ENCODE measurements at regions not wholly inside any gene's neighbourhood (a gene's known extent, or its start where the extent isn't known, plus 50 kb on each side); places are given as distances from the start of the nearest gene placed in this dataset.
A peak's percentile ranks its signal among the peaks of the same experiment; 100 is the strongest.

- H3K27ac ChIP-seq = no peak overlapping the region
- no peaks in the 10 kb centered on the region for H3K27me3 ChIP-seq (replicated peaks)
- peak overlapping the region; percentile 62 for H3K4me3 ChIP-seq (ENCODE audit: low read depth, low read length)
- in situ Hi-C loops (cut with HindIII; ENCODE audit: low pct_ligation_motif_present, low sequenced_read_pairs) = no loop called here
- no peaks in the 10 kb centered on the region for H3K36me3 ChIP-seq (replicated peaks)
- peak; percentile 71 for TF ChIP-seq CTCF (IDR thresholded peaks at IDR 0.05; ENCODE audit: low read depth, low read length, missing control alignments)
- peak; percentile 35 for DNase-seq
Measured at GRCh38 chr6:117829594-117830319, 77.3 kb upstream of the SLC35F1 start.

- H3K36me3 ChIP-seq (replicated peaks) = no peaks in the 10 kb centered on the region
- no peaks in the 10 kb centered on the region for H3K27me3 ChIP-seq (replicated peaks)
- DNase-seq = no peak
- no peak overlapping the region for H3K4me3 ChIP-seq (ENCODE audit: low read depth, low read length)
- TF ChIP-seq CTCF (IDR thresholded peaks at IDR 0.05; ENCODE audit: low read depth, low read length, missing control alignments) = no peak
- in situ Hi-C loops (cut with HindIII; ENCODE audit: low pct_ligation_motif_present, low sequenced_read_pairs) = no loop called here
- no peak overlapping the region for H3K27ac ChIP-seq
Measured at GRCh38 chr6:117837261-117837660, 69.8 kb upstream of the SLC35F1 start.

GRCh38 chr6:117840541-117840983, 66.5 kb upstream of the SLC35F1 start:
- H3K27me3 ChIP-seq (replicated peaks) = no peaks in the 10 kb centered on the region
- H3K27ac ChIP-seq = no peak overlapping the region
- peak; percentile 60 for DNase-seq
- H3K36me3 ChIP-seq (replicated peaks) = no peaks in the 10 kb centered on the region
- in situ Hi-C loops (cut with HindIII; ENCODE audit: low pct_ligation_motif_present, low sequenced_read_pairs) = no loop called here
- H3K4me3 ChIP-seq (ENCODE audit: low read depth, low read length) = no peak overlapping the region
- peak; percentile 38 for TF ChIP-seq CTCF (IDR thresholded peaks at IDR 0.05; ENCODE audit: low read depth, low read length, missing control alignments)

GRCh38 chr6:117847912-117848311, 59.2 kb upstream of the SLC35F1 start:
- Histone ChIP-seq H3K27ac (no peak overlapping the region), H3K27me3 (replicated peaks) (no peaks in the 10 kb centered on the region), H3K36me3 (replicated peaks) (no peaks in the 10 kb centered on the region), H3K4me3 (ENCODE audit: low read depth, low read length) (no peak overlapping the region)
- DNase-seq = no peak
- in situ Hi-C loops (cut with HindIII; ENCODE audit: low pct_ligation_motif_present, low sequenced_read_pairs) = no loop called here
- no peak for TF ChIP-seq CTCF (IDR thresholded peaks at IDR 0.05; ENCODE audit: low read depth, low read length, missing control alignments)

GRCh38 chr6:117849087-117849486, 58.0 kb upstream of the SLC35F1 start:
- H3K27ac ChIP-seq = no peak overlapping the region
- DNase-seq = no peak
- no peak overlapping the region for H3K4me3 ChIP-seq (ENCODE audit: low read depth, low read length)
- no peak for TF ChIP-seq CTCF (IDR thresholded peaks at IDR 0.05; ENCODE audit: low read depth, low read length, missing control alignments)
- no peaks in the 10 kb centered on the region for H3K36me3 ChIP-seq (replicated peaks)
- no peaks in the 10 kb centered on the region for H3K27me3 ChIP-seq (replicated peaks)
- in situ Hi-C loops (cut with HindIII; ENCODE audit: low pct_ligation_motif_present, low sequenced_read_pairs) = no loop called here

All from brain microvascular endothelial cell (primary cell).